Activated T-cell treated with anti-CD3 and anti-CD28 coated beads for 4 hours (primary cell): ENCODE measurements at regions not wholly inside any gene's neighbourhood (a gene's known extent, or its start where the extent isn't known, plus 50 kb on each side); places are given as distances from the start of the nearest gene placed in this dataset.
"Not testable (repeated sequence)": the region's sequence is repeated elsewhere in the genome, so short reads cannot be mapped to it uniquely, and the experiment has no call there.

Experiments used
- DNase-seq: peaks from one replicate; pipeline ENCODE4 v3.0.0-alpha.2; 2020

GRCh38 chr6:15827496-15828255 lies 164.8 kb upstream of the DTNBP1 start:
- no peak for DNase-seq

DNA sequence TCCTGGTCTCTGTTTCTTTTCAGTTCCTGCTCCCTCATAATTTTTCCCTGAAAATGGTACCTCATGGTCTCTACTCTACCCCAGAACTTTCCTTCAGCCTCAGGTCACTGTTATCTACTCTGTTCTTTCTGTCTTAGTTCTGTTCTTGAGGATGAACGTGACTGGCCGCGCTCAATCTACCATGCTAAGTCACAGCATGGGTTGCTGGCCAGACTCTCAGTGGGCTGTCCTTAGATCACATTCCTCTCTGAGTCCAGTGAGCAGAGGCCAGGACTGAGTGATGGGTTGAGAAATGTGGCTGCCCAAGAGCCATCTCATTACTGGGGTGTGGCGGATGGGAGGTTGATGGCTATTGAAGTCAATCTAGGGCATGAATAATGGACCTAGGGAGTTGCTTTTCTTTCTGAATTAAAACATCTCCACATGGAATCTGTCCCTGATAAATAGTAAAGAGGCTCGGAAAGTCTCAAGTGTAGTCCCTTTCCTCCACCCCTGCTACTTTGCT lies 164.0 kb upstream of the DTNBP1 start:
- DNase-seq = no peak

DNA sequence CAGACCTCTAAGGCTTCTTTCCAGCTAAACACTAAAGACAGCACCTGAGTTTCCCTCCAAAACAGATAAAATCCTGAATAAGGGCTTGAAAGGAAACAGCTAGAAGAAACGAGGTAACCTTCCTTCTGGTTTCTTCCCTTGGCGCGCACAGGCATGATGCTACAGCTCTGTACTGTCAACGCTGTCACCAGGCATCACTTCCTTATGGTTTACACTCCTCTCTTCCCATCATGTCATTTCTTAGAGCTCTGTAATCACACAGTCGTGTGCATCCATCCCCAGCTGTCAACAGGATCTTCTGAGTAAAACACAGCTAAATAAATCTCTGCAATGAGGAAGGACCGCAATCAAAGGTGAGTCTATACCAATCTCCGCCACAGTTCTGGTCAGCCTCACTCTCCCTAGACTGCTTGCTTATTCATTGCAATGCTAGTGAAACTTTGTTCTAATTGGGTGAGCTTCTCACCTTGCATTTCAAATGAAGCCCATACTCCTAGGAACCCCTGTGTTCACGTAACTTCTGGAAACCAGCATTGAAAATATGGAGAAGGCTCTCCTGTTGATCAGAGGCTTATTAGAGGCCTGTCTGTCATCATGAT lies 162.6 kb upstream of the DTNBP1 start:
- DNase-seq = no peak

DNA sequence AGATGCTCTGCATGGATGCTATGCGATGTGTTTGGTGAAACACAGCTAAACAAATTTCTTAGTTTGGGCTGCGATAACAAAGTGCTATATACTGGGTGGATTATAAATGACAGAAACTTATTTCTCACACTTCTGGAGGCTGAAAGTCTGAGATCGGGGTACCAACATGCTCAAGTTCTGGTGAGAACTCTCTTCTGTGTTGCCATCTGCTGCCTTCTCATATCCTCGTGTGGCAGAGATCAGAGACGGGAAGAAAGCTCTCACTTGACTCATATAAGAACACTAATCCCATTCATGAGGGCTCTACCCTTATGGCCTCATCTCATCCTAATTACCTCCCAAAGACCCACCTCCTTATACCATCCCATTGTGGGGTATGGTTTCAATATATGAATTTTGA lies 162.0 kb upstream of the DTNBP1 start:
- no peak for DNase-seq

GRCh38 chr6:15823838-15824414 lies 161.1 kb upstream of the DTNBP1 start:
- no peak for DNase-seq

- no peak for DNase-seq
Measured at GRCh38 chr6:15822835-15823234, 160.0 kb upstream of the DTNBP1 start.

DNA sequence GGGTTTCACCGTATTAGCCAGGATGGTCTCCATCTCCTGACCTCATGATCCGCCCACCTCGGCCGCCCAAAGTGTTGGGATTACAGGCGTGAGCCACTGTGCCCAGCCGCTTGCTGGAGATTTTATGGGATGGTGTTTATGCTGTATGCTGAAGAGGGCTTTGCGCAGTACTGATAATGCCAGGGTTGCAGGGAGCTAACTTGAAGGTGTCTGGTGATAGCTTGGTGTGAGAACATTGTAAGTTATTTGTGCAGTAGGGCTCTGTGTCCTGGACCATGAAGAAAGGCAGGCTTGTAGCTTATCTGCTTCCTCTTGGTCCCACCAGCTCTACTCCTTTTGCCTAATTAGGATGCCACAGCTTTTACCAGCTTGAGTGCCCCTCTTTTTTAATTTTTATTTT lies 157.0 kb upstream of the DTNBP1 start:
- DNase-seq = no peak

DNA sequence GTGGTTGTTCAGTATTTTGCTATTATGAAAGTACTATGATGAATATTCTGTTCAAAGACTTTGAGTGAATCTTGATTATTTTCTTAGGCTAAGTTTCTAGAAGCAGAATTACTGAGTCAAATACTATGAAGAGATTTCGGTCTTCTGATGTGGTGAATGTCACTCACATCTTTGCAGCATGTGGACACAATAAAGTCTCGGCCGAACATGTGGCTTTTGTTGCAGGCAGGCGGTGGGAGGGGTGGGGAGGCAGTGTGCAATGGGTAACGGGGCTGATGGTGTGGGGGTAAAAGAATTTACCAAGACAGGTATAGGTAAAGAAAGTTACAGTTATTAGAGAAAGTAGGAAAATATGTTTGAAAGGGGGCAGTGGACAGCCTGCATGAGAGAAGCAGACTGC lies 156.4 kb upstream of the DTNBP1 start:
- no peak for DNase-seq

DNA sequence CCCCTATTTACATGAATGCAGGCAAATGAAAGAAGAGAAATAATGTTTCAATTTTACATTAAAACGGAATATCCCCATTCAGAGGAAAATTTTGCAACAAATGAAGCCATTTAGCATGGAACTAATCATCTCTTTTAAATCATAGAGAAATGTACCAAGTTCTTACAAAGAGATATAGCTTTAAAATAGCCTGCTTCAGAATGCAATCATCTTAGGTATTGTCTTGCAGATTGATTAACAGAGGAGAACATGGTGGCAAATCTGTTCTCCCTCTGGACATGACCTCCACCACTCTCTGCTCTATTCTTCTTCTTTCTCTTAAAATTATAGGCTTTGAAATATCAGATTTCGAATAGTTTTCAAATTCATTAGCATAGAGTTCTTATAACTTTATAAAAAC lies 155.7 kb upstream of the DTNBP1 start:
- DNase-seq = no peak

- no peak for DNase-seq
Measured at GRCh38 chr6:15818044-15818443, 155.2 kb upstream of the DTNBP1 start.

DNA sequence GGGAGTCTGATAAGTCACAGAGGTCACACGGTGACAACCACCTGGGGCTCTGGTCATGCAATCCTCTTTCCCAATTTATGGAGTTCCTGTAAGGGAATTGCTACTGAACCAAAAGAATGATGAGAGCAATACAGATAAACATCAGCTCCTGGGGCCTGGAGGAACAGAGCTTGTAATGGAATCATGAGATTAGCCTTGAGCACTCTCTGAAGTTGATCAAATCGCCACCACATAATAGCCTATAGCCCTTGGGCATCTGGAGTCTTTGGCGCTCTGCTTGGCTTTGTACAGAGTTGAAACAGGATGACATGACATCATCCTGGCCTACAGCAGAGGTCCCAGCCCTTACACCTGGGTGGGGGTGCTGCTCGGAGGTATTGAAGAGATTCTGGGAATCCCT lies 154.3 kb upstream of the DTNBP1 start:
- DNase-seq = no peak

- no peak for DNase-seq
Measured at GRCh38 chr6:15816661-15817060, 153.8 kb upstream of the DTNBP1 start.

GRCh38 chr6:15813698-15814097 lies 150.9 kb upstream of the DTNBP1 start:
- not testable (repeated sequence) for DNase-seq

- no peak for DNase-seq
Measured at GRCh38 chr6:15811107-15811506, 148.3 kb upstream of the DTNBP1 start.

DNA sequence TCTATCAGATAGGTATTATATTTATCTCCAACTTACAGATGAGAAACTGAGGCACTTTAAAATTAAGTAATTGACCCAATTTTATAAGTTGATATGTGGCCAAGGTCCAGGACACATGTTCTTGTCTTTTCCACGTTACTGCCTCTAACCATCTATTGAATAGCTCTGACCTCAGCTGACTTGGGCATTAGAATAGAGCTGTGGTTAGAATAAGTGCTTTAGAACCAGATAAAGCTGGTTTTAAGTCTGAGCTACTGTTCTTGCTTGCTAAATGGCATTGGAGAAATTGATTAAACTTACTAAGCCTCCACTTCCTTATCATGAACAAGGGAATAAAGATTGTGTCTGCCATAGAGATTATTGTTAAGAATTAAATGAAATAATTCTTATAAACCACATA lies 147.8 kb upstream of the DTNBP1 start:
- DNase-seq = no peak

DNA sequence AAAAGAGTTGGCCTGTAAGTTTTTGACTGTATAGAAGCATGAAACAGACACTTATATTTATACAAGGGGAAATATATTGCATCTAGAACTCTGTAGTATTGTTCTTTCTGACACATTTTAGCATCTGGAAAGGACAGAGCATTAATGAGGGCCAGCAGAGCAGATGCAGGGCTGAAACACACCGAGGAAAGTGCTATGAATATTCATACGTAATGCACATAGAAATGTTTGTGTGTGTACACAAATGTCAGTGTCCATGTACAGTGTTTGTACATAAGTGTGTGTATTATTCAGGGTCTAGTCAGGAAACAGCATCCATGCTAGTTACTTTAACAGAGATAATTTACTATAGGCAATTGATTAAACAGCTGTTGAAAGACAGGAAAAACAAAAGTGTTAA lies 146.5 kb upstream of the DTNBP1 start:
- no peak for DNase-seq

DNA sequence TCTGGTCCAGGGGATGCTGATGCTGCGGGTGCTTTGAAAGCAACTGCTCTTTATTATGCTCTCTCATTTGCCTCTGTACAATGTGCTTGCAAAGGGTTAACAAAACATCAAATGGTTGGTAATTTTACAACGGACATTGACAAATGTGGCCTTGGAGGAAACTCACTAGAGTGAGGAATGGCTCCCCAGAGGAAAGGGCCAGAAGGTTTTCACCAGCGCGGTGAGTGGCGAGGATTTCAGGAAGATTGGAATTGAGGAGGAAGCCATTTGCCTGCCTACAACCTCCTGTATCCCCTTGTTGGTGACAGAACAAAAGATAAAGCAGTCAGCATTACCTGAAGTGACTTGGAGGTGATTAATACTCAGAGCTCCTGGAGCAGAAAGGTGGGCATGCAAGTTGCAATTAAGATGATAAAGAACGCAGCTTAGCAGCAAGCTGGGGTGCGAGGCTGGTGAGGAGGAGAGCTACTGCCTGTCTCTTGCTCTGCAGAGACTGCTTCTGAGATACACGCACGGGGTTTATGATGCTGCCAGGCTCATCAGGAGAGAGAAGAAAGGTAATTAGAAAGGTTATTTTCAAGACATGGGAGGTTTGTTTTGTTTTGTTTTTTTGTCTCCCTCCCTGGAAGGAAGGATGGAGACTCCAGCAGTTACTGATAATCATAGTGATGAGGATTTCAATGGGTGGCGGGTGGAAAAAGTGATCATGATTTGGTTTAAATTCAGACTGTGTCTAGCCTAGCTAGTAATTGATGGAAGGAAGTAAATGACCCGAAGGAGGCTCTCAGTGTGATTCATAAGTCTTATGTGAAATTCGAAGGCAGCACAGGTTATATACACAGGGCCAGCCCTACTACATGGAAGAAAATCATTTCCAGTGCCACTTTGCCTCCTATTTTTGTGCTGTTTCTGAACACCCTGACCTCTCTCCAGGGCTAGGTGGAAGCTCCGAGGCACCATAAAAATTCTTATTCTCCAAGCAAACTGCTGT lies 141.6 kb upstream of the DTNBP1 start:
- no peak for DNase-seq

GRCh38 chr6:15802466-15802865 lies 139.6 kb upstream of the DTNBP1 start:
- no peak for DNase-seq

DNA sequence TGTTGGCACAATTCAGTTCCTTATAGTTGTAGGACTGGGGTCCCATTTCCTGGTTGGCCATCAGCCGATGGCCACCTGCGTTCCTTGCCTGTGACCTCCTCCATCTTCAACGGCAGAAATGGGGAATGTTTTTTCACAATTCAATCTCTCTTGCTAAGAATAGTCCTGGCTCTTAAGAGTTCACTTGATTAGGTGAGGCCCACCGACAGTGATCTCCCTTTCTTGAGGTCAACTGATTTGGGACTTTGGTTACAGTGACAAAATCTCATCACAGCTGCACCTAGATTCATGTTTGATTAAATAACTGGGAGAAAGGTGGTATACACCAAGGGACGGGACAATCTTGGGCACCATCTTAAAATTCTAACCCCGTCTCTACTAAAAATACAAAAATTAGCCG lies 139.1 kb upstream of the DTNBP1 start:
- DNase-seq = no peak

GRCh38 chr6:15800841-15801617 lies 138.2 kb upstream of the DTNBP1 start:
- DNase-seq = no peak

DNA sequence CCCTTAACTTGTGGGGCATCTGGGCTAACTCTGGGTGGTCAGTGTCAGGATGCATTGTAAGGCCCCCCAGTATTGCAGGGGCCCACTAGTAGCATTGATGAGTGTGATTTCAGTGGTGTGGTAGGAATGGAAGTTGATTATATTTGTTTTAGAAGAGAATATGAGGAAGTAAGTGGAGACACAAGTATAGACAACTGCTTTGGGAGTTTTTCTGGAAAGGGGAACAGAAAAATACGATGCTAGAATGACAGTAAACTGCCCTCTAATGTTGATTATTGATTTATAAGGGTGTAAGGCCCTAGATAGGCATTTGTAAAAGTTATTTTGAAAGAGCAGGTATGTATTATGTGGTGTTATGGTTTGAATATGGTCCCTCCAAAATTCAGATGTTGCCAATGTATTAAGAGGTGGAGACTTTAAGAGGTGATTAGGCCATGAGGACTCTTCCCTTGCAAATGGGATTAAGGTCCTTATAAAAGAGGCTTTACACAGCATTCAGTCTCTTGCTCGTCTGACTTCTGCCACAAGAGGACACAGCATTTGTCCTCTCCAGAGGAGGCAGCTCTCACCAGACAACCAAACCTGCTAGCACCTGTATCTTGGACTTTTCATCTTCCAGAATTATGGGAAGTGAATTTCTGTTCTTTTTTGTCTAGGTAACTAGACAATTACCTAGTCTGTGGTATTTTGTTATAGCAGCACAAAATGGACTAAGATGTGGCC lies 135.9 kb upstream of the DTNBP1 start:
- DNase-seq = no peak

DNA sequence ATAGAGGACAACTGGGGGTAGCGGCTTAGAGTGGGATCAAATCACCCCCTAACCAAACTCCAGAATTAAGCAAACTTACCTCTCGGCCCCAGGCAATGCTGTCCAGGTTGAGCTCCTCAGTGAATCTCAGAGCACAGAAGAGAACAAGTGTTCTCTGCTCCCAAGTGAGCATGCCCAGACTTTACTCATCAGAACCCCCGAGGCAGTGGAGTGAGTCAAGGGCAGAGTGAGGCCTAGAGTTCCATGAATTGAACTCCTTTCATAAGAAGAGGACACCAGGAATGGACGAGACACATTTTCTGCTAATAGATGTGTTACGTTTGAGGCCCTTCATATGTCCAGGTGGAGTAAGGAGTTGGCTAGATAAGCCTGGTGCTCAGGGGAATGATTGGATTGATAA lies 134.0 kb upstream of the DTNBP1 start:
- DNase-seq = no peak
